ENCODE measurements at regions not wholly inside any gene's neighbourhood (a gene's known extent, or its start where the extent isn't known, plus 50 kb on each side); places are given as distances from the start of the nearest gene placed in this dataset.

- Histone ChIP-seq H3K23me2 (ENCODE audit: low read depth, low read length) (no peaks in the 10 kb centered on the region), H3K9me3 (ENCODE audit: insufficient read depth in 2 of 2, low read depth in 1 of 2, low read length in 1 of 2) (no peaks in the 10 kb centered on the region), H3K36me3 (ENCODE audit: control insufficient read depth in 2 of 4, insufficient read depth in 4 of 4, low read length in 3 of 4) (no peaks in the 10 kb centered on the region), H3K14ac (ENCODE audit: insufficient read length) (no peak overlapping the region), H4K20me1 (replicated peaks in 1 of 2; ENCODE audit: control insufficient read depth in 1 of 2, insufficient read depth in 2 of 2, low read length in 2 of 2) (no peaks in the 10 kb centered on the region), H3K79me2 (ENCODE audit: control insufficient read depth in 1 of 2, insufficient read depth in 2 of 2, low read length in 2 of 2) (no peaks in the 10 kb centered on the region), H3K27ac (ENCODE audit: low read depth, low read length) (no peak overlapping the region), H3K4me3 (ENCODE audit: extremely low read depth in 1 of 4, insufficient read depth in 2 of 4, low read depth in 3 of 4, low read length in 4 of 4) (no peak overlapping the region), H2BK20ac (ENCODE audit: low read length) (no peak overlapping the region), H2AK5ac (ENCODE audit: low read depth, low read length) (no peak overlapping the region), H3K27me3 (replicated peaks in 1 of 4; ENCODE audit: control insufficient read depth in 3 of 4, extremely low read depth in 1 of 4, insufficient read depth in 3 of 4, low read length in 3 of 4) (no peaks in the 10 kb centered on the region), H2BK15ac (ENCODE audit: low read length) (no peak overlapping the region), H4K8ac (ENCODE audit: extremely low read depth, insufficient read depth, low read length) (no peak overlapping the region), H2BK120ac (replicated peaks; ENCODE audit: low read depth, low read length) (no peak overlapping the region), H3K79me1 (ENCODE audit: low read depth, low read length) (no peaks in the 10 kb centered on the region), H2BK5ac (ENCODE audit: low read depth, low read length) (no peak overlapping the region), H3K9ac (replicated peaks in 1 of 4; ENCODE audit: extremely low read depth in 1 of 4, low read depth in 3 of 4, low read length in 3 of 4) (no peak overlapping the region), H3K18ac (ENCODE audit: extremely low read depth, low read length) (no peak overlapping the region), H3K4me1 (replicated peaks in 1 of 4; ENCODE audit: control insufficient read depth in 3 of 4, insufficient read depth in 4 of 4, low read length in 3 of 4) (peaks cover 12 to 18% (median 13%) of the 10 kb centered on the region in 4 experiments), H4K91ac (replicated peaks; ENCODE audit: insufficient read length, low read length) (no peak overlapping the region), H3K23ac (ENCODE audit: insufficient read length) (no peak overlapping the region), H3K56ac (replicated peaks; ENCODE audit: insufficient read length, low read depth, low read length) (no peak overlapping the region), H2AFZ (ENCODE audit: low read length) (no peak overlapping the region), H2BK12ac (ENCODE audit: low read depth, low read length) (no peak overlapping the region), H4K5ac (ENCODE audit: insufficient read length, low read depth, low read length) (no peak overlapping the region), H3K4me2 (ENCODE audit: insufficient read depth in 1 of 2, low read depth in 2 of 2, low read length in 2 of 2) (no peak overlapping the region), H3K4ac (replicated peaks; ENCODE audit: insufficient read length, low read depth, low read length) (no peak overlapping the region)
- WGBS, 2 experiments (ENCODE audit: extremely low coverage in 1 of 2, insufficient coverage in 1 of 2, insufficient read length in 1 of 2, insufficient replicate concordance in 2 of 2, low coverage in 1 of 2, low lambda C conversion rate in 2 of 2, missing lambda C conversion rate in 1 of 2) = 85% methylated on average over 2 of the region's 2 CpGs; no CpG with 5 or more reads in 1 of the 2 experiments
- DNase-seq (ENCODE audit: low read depth in 1 of 2, low spot score in 2 of 2) (no peak), FAIRE-seq (no peak)
- ChIA-PET POLR2A (ENCODE audit: partially characterized antibody) (no interaction called here), CTCF (ENCODE audit: partially characterized antibody) (interaction anchor here (0.6 kb wide), 1 partner anchor 35 kb away, joined by 3 read pairs; no protein-coding TSS in a partner anchor)
- TF ChIP-seq KDM5A (IDR thresholded peaks at IDR 0.05; ENCODE audit: low read length) = no peak
- TF ChIP-seq SIN3A (conservative IDR thresholded peaks at IDR 0.05 in 1 of 2, IDR thresholded peaks at IDR 0.05 in 1 of 2; ENCODE audit: low read depth in 1 of 2, low read length in 2 of 2) = no peak
- no peak for TF ChIP-seq RNF2 (IDR thresholded peaks at IDR 0.05; ENCODE audit: borderline replicate concordance, low read depth, low read length, missing control alignments, poor library complexity, severe bottlenecking)
- TF ChIP-seq ATF2 (IDR thresholded peaks at IDR 0.05; ENCODE audit: low read length) = no peak
- no peak for TF ChIP-seq RBBP5 (IDR thresholded peaks at IDR 0.05; ENCODE audit: borderline replicate concordance, low read depth, low read length)
- no peak for TF ChIP-seq RXRA (IDR thresholded peaks at IDR 0.05; ENCODE audit: insufficient read depth, low read depth, low read length)
- TF ChIP-seq SIRT6 (IDR thresholded peaks at IDR 0.05; ENCODE audit: low read length) = no peak
- TF ChIP-seq CTBP2 (IDR thresholded peaks at IDR 0.05; ENCODE audit: borderline replicate concordance, insufficient read depth, insufficient read length, low read length) = no peak
- TF ChIP-seq TCF12 (IDR thresholded peaks at IDR 0.05; ENCODE audit: low read depth, low read length) = no peak
- TF ChIP-seq KDM1A (IDR thresholded peaks at IDR 0.05; ENCODE audit: borderline replicate concordance, low read length) = no peak
- TF ChIP-seq RAD21 (IDR thresholded peaks at IDR 0.05 in 1 of 2, conservative IDR thresholded peaks at IDR 0.05 in 1 of 2; ENCODE audit: low read depth in 2 of 2, low read length in 2 of 2) = no peak
- no peak for TF ChIP-seq JUND (IDR thresholded peaks at IDR 0.05; ENCODE audit: low read length)
These were observed 131.0 kb upstream of the LMO4 start for GRCh38 chr1:87197641-87198040.
